HepG2 (cell line): ENCODE measurements at regions not wholly inside any gene's neighbourhood (a gene's known extent, or its start where the extent isn't known, plus 50 kb on each side); places are given as distances from the start of the nearest gene placed in this dataset.

ENCODE experiments used
- ATAC-seq: fragments of 200-7000 bp; cut with Tn5 transposase; 3 replicates; pipeline ENCODE4 v1.9.1; 2020; ENCODE audit warnings: mild to moderate bottlenecking, moderate library complexity
- BruUV-seq: library from RNA; stranded (reverse); fragments of 400-500 nt; replicated peaks from 2 replicates; lab custom pipeline; 2021; lab: Mats Ljungman, UMichigan
- CTCF ChIA-PET: fragments of 300-600 bp; formaldehyde crosslinking; extraction: SDS; loops from one replicate; lab custom pipeline; 2021; ENCODE audit warnings: low total read pairs, inconsistent platforms, low intra/inter-chr PET ratio; lab: Yijun Ruan, JAX
- POLR2A ChIA-PET: fragments of 350-600 bp; sonication (Branson Sonifier 250); formaldehyde crosslinking; loops from one replicate; lab custom pipeline; 2020; ENCODE audit warnings: antibody characterized with exemption, inconsistent platforms; lab: Yijun Ruan, JAX
- DNase-seq: peaks from one replicate; pipeline ENCODE4 v3.0.0-alpha.2; 2015; ENCODE audit warnings: low spot score
- FAIRE-seq: peaks from 3 replicates; lab custom pipeline; 2011; peaks lifted over from hg19 to GRCh38; lab: Jason Lieb, UNC
- H2AFZ ChIP-seq: one replicate; pipeline ENCODE4 v1.6.1; 2011; ENCODE audit warnings: low read length, inconsistent platforms
- H3K27ac ChIP-seq: fragments of 300-600 bp; 3 replicates; pipeline ENCODE4 v1.8.0; 2011; ENCODE audit warnings: mixed run types, mild to moderate bottlenecking, mixed read lengths, low read length, inconsistent platforms; ENCODE audit not compliant: insufficient read depth; ENCODE audit errors: extremely low read length
- H3K27me3 ChIP-seq, 2 experiments: fragments of 200-600 bp in 1 of 2; 2 replicates in 1 of 2; 3 replicates in 1 of 2; pipeline versions ENCODE4 v1.6.0 to v1.8.0; 2011; ENCODE audit warnings: low read length in 2 of 2, mild to moderate bottlenecking in 2 of 2, moderate library complexity in 2 of 2, inconsistent platforms in 1 of 2; ENCODE audit not compliant: insufficient read depth in 2 of 2, control insufficient read depth in 1 of 2
- H3K36me3 ChIP-seq, 2 experiments: fragments of 200-600 bp in 1 of 2; replicated peaks in 1 of 2; 2 replicates in 1 of 2; 3 replicates in 1 of 2; pipeline versions ENCODE4 v1.5.1 to v1.8.0; 2011; ENCODE audit warnings: low read length in 2 of 2, inconsistent platforms in 1 of 2; ENCODE audit not compliant: insufficient read depth in 2 of 2, control insufficient read depth in 1 of 2
- H3K4me1 ChIP-seq: 2 replicates; pipeline ENCODE4 v1.5.1; 2012; ENCODE audit warnings: low read length, inconsistent platforms; ENCODE audit not compliant: insufficient read depth
- H3K4me2 ChIP-seq: 2 replicates; pipeline ENCODE4 v1.6.0; 2011; ENCODE audit warnings: low read depth, low read length, inconsistent platforms
- H3K4me3 ChIP-seq, 3 experiments: fragments of 200-600 bp in 1 of 3; sonication (generic), shearing (Covaris generic) in 1 of 3; replicated peaks in 1 of 3; 2 replicates each; pipeline ENCODE4 v1.5.1; 2011 to 2016; ENCODE audit warnings: low read length in 3 of 3, inconsistent platforms in 2 of 3, low read depth in 2 of 3, mild to moderate bottlenecking in 2 of 3, control low read depth in 1 of 3, mixed read lengths in 1 of 3; ENCODE audit not compliant: insufficient read depth in 1 of 3
- H3K79me2 ChIP-seq: one replicate; pipeline ENCODE4 v1.6.1; 2011; ENCODE audit warnings: low read length, inconsistent platforms; ENCODE audit not compliant: insufficient read depth
- H3K9ac ChIP-seq: 2 replicates; pipeline ENCODE4 v1.6.0; 2011; ENCODE audit warnings: mild to moderate bottlenecking, low read depth, low read length, inconsistent platforms; ENCODE audit not compliant: insufficient read depth
- H3K9me3 ChIP-seq: 2 replicates; pipeline ENCODE4 v1.5.1; 2012; ENCODE audit warnings: mild to moderate bottlenecking, low read length
- H4K20me1 ChIP-seq: 2 replicates; pipeline ENCODE4 v1.6.0; 2011; ENCODE audit warnings: inconsistent platforms, mild to moderate bottlenecking, low read length, moderate library complexity; ENCODE audit not compliant: insufficient read depth
- ELF4 ChIP-seq: sonication (generic); formaldehyde crosslinking; IDR thresholded peaks from 2 replicates; pipeline ENCODE4 v1.5.0; 2020; ENCODE audit warnings: missing genetic modification reagents, mild to moderate bottlenecking, moderate library complexity, borderline replicate concordance
- NR3C1 ChIP-seq: sonication (generic); formaldehyde crosslinking; IDR thresholded peaks from 2 replicates; pipeline ENCODE4 v1.4.0; 2020; ENCODE audit warnings: missing genetic modification reagents
- PRDM10 ChIP-seq: sonication (generic); formaldehyde crosslinking; IDR thresholded peaks from 2 replicates; pipeline ENCODE4 v1.4.0; 2020; ENCODE audit warnings: low read depth, missing genetic modification reagents
- UBTF ChIP-seq: sonication (generic); formaldehyde crosslinking; IDR thresholded peaks from 2 replicates; pipeline ENCODE4 v1.4.0; 2020; ENCODE audit warnings: mild to moderate bottlenecking, missing genetic modification reagents
- ZC3H13 ChIP-seq: sonication (generic); formaldehyde crosslinking; IDR thresholded peaks from 2 replicates; pipeline ENCODE4 v1.8.1; 2023; ENCODE audit warnings: mild to moderate bottlenecking, missing genetic modification reagents, moderate library complexity
- ZNF367 ChIP-seq: sonication (generic); formaldehyde crosslinking; IDR thresholded peaks from 2 replicates; pipeline ENCODE4 v1.4.0; 2020; ENCODE audit warnings: missing genetic modification reagents, borderline replicate concordance
- ZNF460 ChIP-seq: sonication (generic); formaldehyde crosslinking; IDR thresholded peaks from 2 replicates; pipeline ENCODE4 v1.5.1; 2020; ENCODE audit warnings: missing genetic modification reagents, mild to moderate bottlenecking, borderline replicate concordance
- ZNF546 ChIP-seq: sonication (generic); formaldehyde crosslinking; conservative IDR thresholded peaks from 2 replicates; pipeline ENCODE4 v1.8.1; 2023; ENCODE audit warnings: mild to moderate bottlenecking, missing genetic modification reagents
- ZNF749 ChIP-seq: sonication (generic); formaldehyde crosslinking; IDR thresholded peaks from 2 replicates; pipeline ENCODE4 v1.8.0; 2022; ENCODE audit warnings: mild to moderate bottlenecking, missing genetic modification reagents, moderate library complexity, borderline replicate concordance
- WGBS: methylation state at CpG from one replicate; pipeline ENCODE4 v1.1.6; 2017; ENCODE audit warnings: low lambda C conversion rate; 5-methylcytosine and 5-hydroxymethylcytosine counted together
- in situ Hi-C: cut with HindIII; loops from 2 replicates; pipeline ENCODE4 v1.10.0; 2017; ENCODE audit warnings: low pct_unique_long_range_greater_than_20kb; ENCODE audit not compliant: extremely low pct_ligation_motif_present
- intact Hi-C: fragments of 100-400 bp; cut with micrococcal nuclease; formaldehyde crosslinking; loops from one replicate; pipeline ENCODE4 v1.10.0; 2022; ENCODE audit not compliant: unreplicated experiment
- TF ChIP-seq, protein P1 (sequence below): sonication (generic); formaldehyde crosslinking; IDR thresholded peaks from 2 replicates; pipeline ENCODE4 v1.5.1; 2020; ENCODE audit warnings: missing genetic modification reagents, mild to moderate bottlenecking, borderline replicate concordance

DNA sequence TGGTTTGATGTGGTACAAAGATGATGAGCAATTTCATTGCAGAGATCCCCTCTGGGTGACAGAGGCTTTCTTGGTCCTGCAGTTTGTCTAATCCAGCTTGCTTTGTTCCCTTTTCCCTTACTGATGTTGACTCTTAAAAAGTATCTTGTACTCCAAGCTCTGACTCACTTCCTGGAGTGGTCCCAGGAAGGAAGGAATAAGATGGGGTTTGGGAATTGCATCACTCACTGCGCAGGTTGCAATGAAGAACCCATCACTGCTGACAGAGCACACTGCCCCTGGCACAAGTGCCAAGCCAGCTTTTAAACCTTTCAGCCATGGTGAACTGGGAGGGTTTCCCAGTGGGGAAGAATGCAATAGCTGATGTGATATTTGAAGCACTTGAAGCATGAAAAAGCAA is 662.2 kb upstream of the CTNND2 start:
- CTCF ChIA-PET, result no interaction called here
- no peak for FAIRE-seq
- intact Hi-C loops, result no loop called here

DNA sequence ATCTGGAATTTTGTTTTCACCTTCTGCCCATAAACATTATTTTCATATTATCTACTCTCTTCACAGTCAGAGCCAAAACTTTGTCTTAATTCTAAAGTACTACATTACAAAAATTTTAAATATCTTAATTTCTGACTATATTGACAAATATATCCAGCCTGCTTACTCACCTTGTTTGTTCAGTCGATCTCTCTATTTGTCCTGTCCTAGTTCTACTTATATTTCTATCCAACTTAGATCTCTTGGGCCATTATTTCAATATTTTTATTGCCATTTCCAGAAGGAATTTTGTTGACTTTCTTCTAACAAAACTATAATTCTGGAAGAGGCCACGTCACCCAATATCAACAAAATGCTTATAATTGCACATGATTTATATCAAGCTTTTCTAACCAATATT is 652.8 kb upstream of the CTNND2 start:
- no peaks in the 10 kb centered on the region for H3K4me1 ChIP-seq
- CTCF ChIA-PET, result no interaction called here
- FAIRE-seq, result no peak
- TF ChIP-seq ZNF749 (CRISPR knock-in tag) (no peak), NR3C1 (CRISPR knock-in tag) (no peak), ZC3H13 (CRISPR knock-in tag) (no peak), PRDM10 (CRISPR knock-in tag) (no peak), ZNF460 (no peak)
- TF ChIP-seq, protein P1, sequence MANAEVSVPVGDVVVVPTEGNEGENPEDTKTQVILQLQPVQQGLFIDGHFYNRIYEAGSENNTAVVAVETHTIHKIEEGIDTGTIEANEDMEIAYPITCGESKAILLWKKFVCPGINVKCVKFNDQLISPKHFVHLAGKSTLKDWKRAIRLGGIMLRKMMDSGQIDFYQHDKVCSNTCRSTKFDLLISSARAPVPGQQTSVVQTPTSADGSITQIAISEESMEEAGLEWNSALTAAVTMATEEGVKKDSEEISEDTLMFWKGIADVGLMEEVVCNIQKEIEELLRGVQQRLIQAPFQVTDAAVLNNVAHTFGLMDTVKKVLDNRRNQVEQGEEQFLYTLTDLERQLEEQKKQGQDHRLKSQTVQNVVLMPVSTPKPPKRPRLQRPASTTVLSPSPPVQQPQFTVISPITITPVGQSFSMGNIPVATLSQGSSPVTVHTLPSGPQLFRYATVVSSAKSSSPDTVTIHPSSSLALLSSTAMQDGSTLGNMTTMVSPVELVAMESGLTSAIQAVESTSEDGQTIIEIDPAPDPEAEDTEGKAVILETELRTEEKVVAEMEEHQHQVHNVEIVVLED (CRISPR knock-in tag), result no peak

More for the DNA sequence above, 662.2 kb upstream of the CTNND2 start:
- no TSS peak for BruUV-seq
- Histone ChIP-seq H2AFZ (no peak overlapping the region), H3K4me2 (no peak overlapping the region), H3K79me2 (no peaks in the 10 kb centered on the region), H3K36me3 (no peaks in the 10 kb centered on the region)
- in situ Hi-C loops, result no loop called here
- TF ChIP-seq ZNF367, result no peak
- no peak for TF ChIP-seq ZNF546
- no peak for TF ChIP-seq UBTF
- no peak for TF ChIP-seq ELF4 (CRISPR knock-in tag)
- TF ChIP-seq, all 625 proteins: peak for 0
- no peaks in the 10 kb centered on the region; a peak in 1 of 5 replicates for H3K27me3 ChIP-seq
- no peak for DNase-seq
- no peak overlapping the region for H3K4me3 ChIP-seq
- POLR2A ChIA-PET, result no interaction called here
- no peaks in the 10 kb centered on the region for H3K4me1 ChIP-seq
- no peak overlapping the region for H3K9ac ChIP-seq
- WGBS, result 0% methylated on average over 1 of the region's 1 CpG
- ATAC-seq, result no peak
- peaks cover 84% of the 10 kb centered on the region for H3K9me3 ChIP-seq
- H4K20me1 ChIP-seq, result no peaks in the 10 kb centered on the region
- no peak overlapping the region for H3K27ac ChIP-seq

More for the DNA sequence above, 652.8 kb upstream of the CTNND2 start:
- Histone ChIP-seq H3K79me2 (no peaks in the 10 kb centered on the region), H3K27me3 (no peaks in the 10 kb centered on the region), H4K20me1 (no peaks in the 10 kb centered on the region), H3K4me3 (no peak overlapping the region), H3K9ac (no peak overlapping the region), H2AFZ (no peak overlapping the region), H3K27ac (no peak overlapping the region), H3K9me3 (peaks cover 52% of the 10 kb centered on the region), H3K4me2 (no peak overlapping the region), H3K36me3 (no peaks in the 10 kb centered on the region)
- ATAC-seq (no peak), DNase-seq (no peak)
- 3% methylated on average over 2 of the region's 2 CpGs for WGBS
- in situ Hi-C loops (no loop called here), intact Hi-C loops (no loop called here)
- POLR2A ChIA-PET, result no interaction called here
- no TSS peak for BruUV-seq
